SJCRH30 (cell line): ENCODE measurements at regions not wholly inside any gene's neighbourhood (a gene's known extent, or its start where the extent isn't known, plus 50 kb on each side); places are given as distances from the start of the nearest gene placed in this dataset.

ENCODE experiments used
- DNase-seq, 2 experiments: peaks; one replicate each; pipeline ENCODE4 v3.0.0-alpha.2; 2015 to 2020
- H3K27ac ChIP-seq: fragments of 250-450 bp; sonication (Bioruptor Pico); 2 replicates; pipeline ENCODE4 v1.5.1; 2020; ENCODE audit warnings: mild to moderate bottlenecking, moderate library complexity
- H3K27me3 ChIP-seq: fragments of 250-450 bp; sonication (Bioruptor Pico); 2 replicates; pipeline ENCODE4 v1.5.1; 2020; ENCODE audit warnings: mild to moderate bottlenecking, moderate library complexity
- H3K36me3 ChIP-seq: fragments of 250-450 bp; sonication (Bioruptor Pico); 2 replicates; pipeline ENCODE4 v1.5.1; 2020; ENCODE audit warnings: mild to moderate bottlenecking, moderate library complexity
- H3K4me1 ChIP-seq: fragments of 250-450 bp; sonication (Bioruptor Pico); 2 replicates; pipeline ENCODE4 v1.5.1; 2020; ENCODE audit warnings: mild to moderate bottlenecking, moderate library complexity
- H3K4me3 ChIP-seq: fragments of 250-450 bp; sonication (Bioruptor Pico); 2 replicates; pipeline ENCODE4 v1.5.1; 2020; ENCODE audit warnings: mild to moderate bottlenecking, moderate library complexity
- H3K9me3 ChIP-seq: fragments of 250-450 bp; sonication (Bioruptor Pico); replicated peaks from 2 replicates; pipeline ENCODE4 v1.5.1; 2020; ENCODE audit warnings: mild to moderate bottlenecking, moderate library complexity

DNA sequence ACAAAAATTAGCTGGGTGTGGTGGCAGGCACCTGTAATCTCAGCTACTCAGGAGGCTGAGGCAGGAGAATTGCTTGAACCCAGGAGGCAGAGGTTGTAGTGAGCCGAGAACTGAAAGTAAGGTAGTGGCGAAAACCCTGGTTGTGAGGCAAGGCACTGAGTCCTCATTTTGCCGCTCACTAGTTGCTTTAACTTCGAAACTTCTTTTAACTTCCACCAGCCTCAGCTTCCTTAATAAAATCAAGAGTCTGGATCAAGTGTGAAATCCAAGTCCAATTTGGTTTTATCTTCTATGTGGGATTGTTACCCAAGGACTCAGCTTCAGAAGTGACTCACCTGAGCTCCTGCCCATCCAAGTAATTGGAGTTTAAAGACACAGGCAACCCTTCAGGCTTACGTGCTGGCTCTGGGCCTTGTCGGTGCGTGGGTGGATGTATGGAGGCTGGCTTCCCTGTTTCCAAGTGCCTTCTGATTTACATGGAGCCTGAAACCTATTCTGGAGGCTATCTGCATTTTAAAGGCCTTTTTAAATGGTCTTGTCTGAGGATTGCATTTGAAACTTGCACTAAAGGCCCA lies 374.2 kb upstream of the ID2 start:
- no peaks in the 10 kb centered on the region for H3K4me1 ChIP-seq
- H3K4me3 ChIP-seq = no peak overlapping the region
- no peaks in the 10 kb centered on the region for H3K36me3 ChIP-seq
- H3K27ac ChIP-seq = no peak overlapping the region
- H3K9me3 ChIP-seq = no peaks in the 10 kb centered on the region
- H3K27me3 ChIP-seq = peaks cover 3% of the 10 kb centered on the region; the same call in 1 of the 2 replicates
- no peak for DNase-seq

DNA sequence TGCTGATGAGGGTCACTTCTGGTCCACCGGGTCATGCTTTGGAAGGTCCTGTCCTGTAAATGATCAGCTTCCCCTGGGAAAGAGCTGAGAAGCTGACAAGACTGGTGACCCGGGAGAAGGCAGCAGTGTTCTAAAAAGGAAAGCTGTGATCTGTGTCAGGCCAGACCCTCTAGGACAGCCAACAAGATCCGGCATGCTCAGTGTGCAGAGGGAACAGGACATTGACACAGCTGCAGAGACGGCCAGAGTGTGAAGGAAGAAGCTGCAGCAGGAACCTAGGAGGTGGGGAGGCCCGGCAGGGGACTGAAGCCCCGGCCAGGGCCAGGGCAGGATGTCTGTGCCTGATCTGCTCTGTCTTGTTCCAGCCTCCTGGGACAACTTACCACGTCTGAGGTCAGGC lies 372.7 kb upstream of the ID2 start:
- DNase-seq = no peak
- Histone ChIP-seq H3K27me3 (peaks cover 9% of the 10 kb centered on the region), H3K27ac (no peak overlapping the region), H3K4me1 (no peaks in the 10 kb centered on the region), H3K9me3 (no peaks in the 10 kb centered on the region), H3K36me3 (no peaks in the 10 kb centered on the region), H3K4me3 (no peak overlapping the region)

DNA sequence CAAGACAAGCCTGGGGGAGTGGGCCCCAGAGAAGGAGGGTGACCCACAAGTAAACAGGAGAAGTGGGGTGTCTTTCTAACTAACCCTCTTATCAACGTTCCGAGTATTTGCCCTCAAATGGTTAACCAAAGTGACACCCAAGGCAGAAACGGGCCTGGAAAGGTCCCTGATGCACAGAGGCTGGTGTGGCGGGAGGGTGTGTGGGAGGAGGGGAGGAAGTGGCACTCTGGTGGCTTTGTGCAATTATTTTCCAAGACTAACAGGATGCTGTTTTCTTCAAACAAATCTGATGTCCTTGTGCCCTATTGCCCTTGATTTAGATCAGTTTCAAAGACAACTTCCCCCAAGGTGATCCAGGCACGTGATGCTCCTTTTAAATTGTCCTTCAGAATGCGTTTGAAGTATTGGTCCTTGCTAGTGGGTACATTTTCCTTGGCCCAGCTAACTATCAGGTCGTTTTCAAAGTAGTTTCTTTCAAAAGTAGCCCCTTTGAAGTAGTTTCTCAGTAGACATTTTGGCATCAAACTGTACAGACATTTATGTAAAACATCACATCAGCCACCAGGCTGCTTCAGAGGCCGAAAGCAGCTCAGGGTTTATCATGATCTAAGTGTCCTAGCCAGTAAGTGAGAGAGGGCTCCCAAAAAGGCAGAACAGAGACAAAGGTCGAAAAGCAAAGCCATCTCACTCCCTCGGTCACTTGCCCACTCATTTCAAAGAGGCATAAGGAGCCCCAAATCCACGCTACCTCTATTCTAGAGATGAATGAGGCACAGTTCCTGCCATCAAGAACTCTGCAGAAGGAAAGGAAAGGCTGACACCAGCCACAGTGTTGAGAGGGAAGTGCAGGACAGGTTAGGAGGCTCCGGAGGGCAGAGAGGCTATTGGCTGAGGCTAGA lies 371.1 kb upstream of the ID2 start:
- Histone ChIP-seq H3K27ac (no peak overlapping the region), H3K27me3 (peaks cover 9% of the 10 kb centered on the region), H3K9me3 (no peaks in the 10 kb centered on the region), H3K4me1 (no peaks in the 10 kb centered on the region), H3K36me3 (no peaks in the 10 kb centered on the region), H3K4me3 (no peak overlapping the region)
- no peak for DNase-seq

DNA sequence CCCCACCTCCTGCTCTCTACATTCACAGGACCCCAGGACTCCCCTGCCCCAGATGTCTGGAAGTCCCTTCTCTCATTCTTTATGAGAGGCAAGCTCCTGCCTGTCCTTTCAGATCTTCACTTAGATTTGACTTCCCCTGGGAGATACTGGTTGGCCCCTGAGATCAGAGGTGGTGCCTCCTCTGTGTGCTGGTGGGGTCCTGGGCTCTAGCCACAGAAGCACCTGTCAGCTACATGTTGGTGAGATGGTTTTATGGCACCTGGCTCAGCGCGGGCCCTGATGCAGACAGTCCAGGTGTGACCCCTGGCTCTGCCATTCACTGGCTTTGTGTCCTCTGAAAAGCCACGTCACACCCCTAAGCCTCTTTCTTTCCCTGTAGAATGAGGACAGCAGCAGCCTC lies 369.6 kb upstream of the ID2 start:
- Histone ChIP-seq H3K9me3 (no peaks in the 10 kb centered on the region), H3K4me1 (no peaks in the 10 kb centered on the region), H3K27me3 (peaks cover 9% of the 10 kb centered on the region), H3K27ac (no peak overlapping the region), H3K36me3 (no peaks in the 10 kb centered on the region), H3K4me3 (no peak overlapping the region)
- no peak for DNase-seq

DNA sequence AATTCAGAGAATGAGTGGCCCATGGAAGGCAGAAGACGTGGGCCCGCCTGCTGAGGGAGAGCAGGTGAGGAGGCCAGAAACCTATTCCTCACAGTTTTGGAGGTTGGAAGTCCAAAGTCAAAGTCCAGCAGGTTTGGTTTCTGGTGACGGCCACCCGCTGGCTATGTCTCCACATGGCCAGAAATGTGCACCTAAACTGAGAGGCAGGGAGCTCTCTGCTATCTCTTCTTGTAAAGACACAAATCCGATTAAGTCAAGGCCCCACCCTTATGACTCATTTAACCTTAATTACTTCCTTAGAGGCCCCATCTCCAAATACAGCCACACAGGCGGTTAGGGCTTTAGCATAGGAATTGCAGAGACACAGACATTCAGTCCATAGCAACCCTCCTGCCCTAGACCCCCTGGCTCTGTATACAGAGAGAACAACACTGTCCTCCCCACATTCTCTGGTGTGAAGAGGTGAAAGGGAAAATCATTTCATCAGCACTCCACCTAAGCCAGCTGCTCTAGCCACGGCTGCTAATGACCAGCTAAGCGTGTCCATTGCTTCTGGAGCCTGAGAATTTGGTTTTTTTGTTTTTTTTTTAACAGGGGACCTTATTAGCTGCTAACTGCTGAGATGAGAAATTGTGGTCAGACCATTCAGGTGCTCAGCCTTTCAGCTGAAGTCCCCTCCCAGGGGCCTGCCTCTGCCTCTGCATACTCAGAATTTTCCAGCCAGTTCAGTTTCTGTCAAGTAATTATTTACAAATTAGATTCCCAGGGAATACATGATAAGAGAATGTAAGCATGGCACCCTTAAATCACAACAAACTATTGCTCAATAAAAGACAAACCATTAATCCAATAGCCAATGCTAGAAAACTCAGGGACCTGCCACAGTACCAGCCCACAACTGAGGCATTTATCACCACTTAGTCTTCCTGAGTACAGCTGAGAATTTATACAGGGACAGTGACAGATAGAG lies 368.7 kb upstream of the ID2 start:
- no peaks in the 10 kb centered on the region for H3K9me3 ChIP-seq
- no peak for DNase-seq
- no peaks in the 10 kb centered on the region for H3K36me3 ChIP-seq
- H3K4me3 ChIP-seq = no peak overlapping the region
- peaks cover 9% of the 10 kb centered on the region; the same call in 1 of the 2 replicates for H3K27me3 ChIP-seq
- H3K4me1 ChIP-seq = no peaks in the 10 kb centered on the region
- H3K27ac ChIP-seq = no peak overlapping the region

DNA sequence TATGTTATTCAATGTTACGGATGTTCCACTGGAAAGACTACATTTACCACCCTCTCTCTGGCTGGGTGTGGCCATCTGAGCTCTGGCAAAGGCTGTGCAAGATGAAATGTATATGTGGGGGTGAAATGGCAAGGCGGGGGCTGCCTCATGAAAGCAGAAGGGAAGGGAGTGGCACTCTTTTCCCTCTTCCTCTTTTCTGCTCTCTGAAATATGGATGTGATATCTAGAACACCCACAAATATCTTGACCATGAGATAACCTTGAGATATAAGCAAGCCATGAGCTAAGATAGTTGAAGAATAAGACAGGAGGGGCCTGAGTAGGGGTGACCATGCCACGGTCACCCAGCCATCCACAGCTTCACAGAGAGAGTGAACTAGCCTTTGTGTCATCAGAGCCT lies 367.8 kb upstream of the ID2 start:
- Histone ChIP-seq H3K36me3 (no peaks in the 10 kb centered on the region), H3K27ac (no peak overlapping the region), H3K4me1 (no peaks in the 10 kb centered on the region), H3K27me3 (peaks cover 6% of the 10 kb centered on the region; the same call in 1 of the 2 replicates), H3K9me3 (no peaks in the 10 kb centered on the region), H3K4me3 (no peak overlapping the region)
- no peak for DNase-seq

DNA sequence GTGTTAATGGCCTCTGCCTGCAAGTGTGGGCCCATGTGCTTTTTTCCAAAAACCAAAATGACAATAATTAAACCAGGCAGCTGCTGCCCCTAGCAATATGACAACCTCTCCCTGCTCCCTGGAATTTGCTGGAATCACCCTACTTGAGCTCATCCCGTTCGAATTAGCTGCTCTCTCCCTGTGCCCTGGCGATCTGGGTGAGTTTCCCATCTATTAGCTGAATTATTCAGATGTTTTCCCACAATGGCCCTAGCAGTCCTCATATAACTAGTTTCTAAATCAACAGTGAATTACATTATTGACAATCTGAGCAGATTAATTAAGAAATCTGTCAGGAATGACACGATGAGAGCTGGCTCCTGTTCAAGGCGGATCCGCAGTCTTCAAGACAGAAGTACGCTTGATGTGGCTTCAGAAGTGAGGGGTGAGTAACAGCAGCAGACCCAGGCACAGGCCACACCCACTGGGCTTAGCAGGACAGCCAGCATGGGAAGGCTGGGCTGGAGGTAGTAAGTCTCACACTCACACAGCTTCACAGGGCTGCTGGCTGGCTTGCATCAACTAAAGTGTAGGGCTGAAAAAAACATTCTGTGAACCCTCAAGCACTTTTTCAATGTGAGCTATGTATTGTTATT lies 366.2 kb upstream of the ID2 start:
- H3K9me3 ChIP-seq = no peaks in the 10 kb centered on the region
- no peak overlapping the region for H3K4me3 ChIP-seq
- H3K4me1 ChIP-seq = no peaks in the 10 kb centered on the region
- no peak for DNase-seq
- no peak overlapping the region for H3K27ac ChIP-seq
- peaks cover 6% of the 10 kb centered on the region; the same call in 1 of the 2 replicates for H3K27me3 ChIP-seq
- H3K36me3 ChIP-seq = no peaks in the 10 kb centered on the region

DNA sequence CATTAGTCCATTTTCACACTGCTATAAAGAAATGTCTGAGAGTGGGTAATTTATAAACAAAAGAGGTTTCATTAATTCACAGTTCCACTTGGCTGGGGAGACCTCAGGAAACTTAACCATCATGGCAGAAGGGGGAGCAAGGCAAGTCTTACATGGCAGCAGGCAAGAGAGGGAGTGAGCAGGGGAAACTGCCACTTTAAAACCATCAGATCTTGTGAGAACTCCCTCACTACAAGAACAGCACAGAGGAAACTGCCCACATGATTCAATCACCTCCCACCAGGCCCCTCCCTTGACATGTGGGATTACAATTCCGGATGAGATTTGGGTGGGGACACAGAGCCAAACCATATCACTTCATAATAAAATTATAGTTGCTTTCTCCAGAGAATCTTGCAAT lies 365.5 kb upstream of the ID2 start:
- Histone ChIP-seq H3K27me3 (peaks cover 7% of the 10 kb centered on the region), H3K9me3 (no peaks in the 10 kb centered on the region)

DNA sequence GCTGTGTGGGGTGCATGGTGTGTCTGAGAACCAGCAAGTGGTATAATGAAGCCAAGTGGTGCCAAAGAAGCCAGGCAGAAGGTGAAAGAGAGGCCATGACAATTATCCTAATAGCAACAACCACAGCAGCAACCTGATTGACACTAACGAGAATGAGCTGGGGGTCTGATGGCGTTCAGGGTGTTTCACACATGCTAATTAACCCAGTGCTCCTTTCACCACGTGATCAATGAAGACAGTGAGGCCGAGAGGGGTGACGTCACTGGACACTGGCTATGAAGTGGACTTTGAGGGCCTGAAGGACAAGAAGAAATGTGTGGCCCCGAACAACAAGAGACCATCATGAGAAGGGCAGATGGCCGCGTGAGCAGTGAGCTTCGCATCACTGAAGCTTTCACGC lies 364.4 kb upstream of the ID2 start:
- DNase-seq = no peak
- Histone ChIP-seq H3K4me1 (no peaks in the 10 kb centered on the region), H3K27ac (no peak overlapping the region), H3K36me3 (no peaks in the 10 kb centered on the region), H3K9me3 (no peaks in the 10 kb centered on the region), H3K4me3 (no peak overlapping the region), H3K27me3 (peaks cover 10% of the 10 kb centered on the region)

More for the DNA sequence above, 365.5 kb upstream of the ID2 start:
- Histone ChIP-seq H3K36me3 (no peaks in the 10 kb centered on the region), H3K4me1 (no peaks in the 10 kb centered on the region), H3K27ac (no peak overlapping the region), H3K4me3 (no peak overlapping the region)
- DNase-seq = no peak

DNA sequence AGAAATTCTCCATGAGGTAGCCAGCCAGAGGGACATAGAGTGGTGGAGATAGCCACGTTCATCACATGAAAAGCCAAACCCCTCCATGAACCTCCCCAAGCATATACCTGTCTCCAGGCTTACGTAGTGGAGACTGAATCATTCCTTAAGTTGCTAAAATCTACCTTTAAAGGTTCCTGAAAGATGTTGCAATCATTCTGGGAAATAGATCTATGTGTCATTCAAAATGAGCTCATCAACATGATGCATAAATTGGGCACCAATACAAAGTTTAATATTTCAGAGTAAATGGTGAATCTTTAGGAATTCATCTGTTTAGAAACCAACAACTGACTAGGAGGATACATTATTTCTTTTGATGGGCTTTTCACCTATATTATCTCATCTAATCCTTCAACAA lies 362.6 kb upstream of the ID2 start:
- Histone ChIP-seq H3K27ac (no peak overlapping the region), H3K9me3 (no peaks in the 10 kb centered on the region), H3K4me1 (no peaks in the 10 kb centered on the region), H3K36me3 (no peaks in the 10 kb centered on the region), H3K27me3 (peaks cover 4% of the 10 kb centered on the region; the same call in 1 of the 2 replicates), H3K4me3 (no peak overlapping the region)
- no peak for DNase-seq

DNA sequence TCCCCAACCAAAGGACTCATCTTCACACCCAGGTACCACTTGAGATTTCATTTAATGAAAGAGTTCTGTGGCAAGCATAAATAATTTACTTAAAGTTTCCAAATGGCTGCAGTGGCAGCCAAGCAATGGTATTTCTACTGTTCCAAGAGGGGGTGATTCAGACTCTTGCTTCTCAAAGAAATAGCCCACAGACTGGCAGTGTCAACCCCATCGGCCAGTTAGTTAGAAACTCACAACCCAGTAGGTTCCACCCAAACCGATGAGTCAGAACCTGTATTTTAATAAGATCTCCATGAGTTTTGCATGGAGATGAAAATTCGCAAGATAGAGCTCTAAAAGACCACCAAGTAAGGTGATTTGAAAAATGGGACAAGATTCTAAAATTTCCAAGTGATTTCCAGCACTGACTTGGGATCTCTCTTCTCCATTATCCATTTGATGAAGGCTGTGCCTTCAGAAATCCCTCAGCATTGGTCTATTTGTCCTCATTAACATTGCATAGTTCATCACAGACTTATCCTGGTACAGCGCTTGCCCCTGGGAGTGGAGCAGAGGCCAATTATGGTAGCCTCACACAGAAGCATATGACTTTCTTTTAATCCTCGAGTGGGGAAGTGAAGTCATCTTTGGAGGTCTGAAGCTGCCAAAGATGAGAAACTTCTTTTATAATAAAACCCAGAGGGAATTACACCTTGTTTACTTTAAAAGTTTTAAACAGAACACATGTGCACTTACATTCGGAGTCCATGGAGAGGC lies 361.4 kb upstream of the ID2 start:
- H3K4me1 ChIP-seq = no peaks in the 10 kb centered on the region
- no peak for DNase-seq
- no peaks in the 10 kb centered on the region for H3K36me3 ChIP-seq
- H3K4me3 ChIP-seq = no peak overlapping the region
- peaks cover 4% of the 10 kb centered on the region; the same call in 1 of the 2 replicates for H3K27me3 ChIP-seq
- H3K27ac ChIP-seq = no peak overlapping the region
- H3K9me3 ChIP-seq = no peaks in the 10 kb centered on the region

DNA sequence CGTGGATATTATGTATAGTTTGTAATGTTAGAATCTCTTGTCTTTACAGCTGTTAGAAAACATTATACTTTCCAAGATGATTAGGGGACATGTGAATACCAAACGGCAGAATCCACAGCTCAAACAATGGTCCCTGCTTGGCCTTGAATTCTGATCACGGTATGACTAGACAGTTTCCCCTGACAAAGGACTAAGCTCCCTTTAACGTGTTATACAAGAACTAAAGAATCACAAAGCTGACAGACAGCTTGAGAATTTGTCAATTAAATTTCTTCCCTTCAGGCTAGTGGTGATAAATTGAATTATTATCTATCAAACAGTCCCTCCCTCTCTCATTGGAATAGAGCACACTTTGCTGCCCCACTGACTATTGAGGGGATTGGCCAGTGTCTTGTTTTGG lies 359.2 kb upstream of the ID2 start:
- H3K27ac ChIP-seq = no peak overlapping the region
- peaks cover 4% of the 10 kb centered on the region; the same call in 1 of the 2 replicates for H3K27me3 ChIP-seq
- no peak for DNase-seq
- H3K4me3 ChIP-seq = no peak overlapping the region
- no peaks in the 10 kb centered on the region for H3K4me1 ChIP-seq
- no peaks in the 10 kb centered on the region for H3K36me3 ChIP-seq
- no peaks in the 10 kb centered on the region for H3K9me3 ChIP-seq

DNA sequence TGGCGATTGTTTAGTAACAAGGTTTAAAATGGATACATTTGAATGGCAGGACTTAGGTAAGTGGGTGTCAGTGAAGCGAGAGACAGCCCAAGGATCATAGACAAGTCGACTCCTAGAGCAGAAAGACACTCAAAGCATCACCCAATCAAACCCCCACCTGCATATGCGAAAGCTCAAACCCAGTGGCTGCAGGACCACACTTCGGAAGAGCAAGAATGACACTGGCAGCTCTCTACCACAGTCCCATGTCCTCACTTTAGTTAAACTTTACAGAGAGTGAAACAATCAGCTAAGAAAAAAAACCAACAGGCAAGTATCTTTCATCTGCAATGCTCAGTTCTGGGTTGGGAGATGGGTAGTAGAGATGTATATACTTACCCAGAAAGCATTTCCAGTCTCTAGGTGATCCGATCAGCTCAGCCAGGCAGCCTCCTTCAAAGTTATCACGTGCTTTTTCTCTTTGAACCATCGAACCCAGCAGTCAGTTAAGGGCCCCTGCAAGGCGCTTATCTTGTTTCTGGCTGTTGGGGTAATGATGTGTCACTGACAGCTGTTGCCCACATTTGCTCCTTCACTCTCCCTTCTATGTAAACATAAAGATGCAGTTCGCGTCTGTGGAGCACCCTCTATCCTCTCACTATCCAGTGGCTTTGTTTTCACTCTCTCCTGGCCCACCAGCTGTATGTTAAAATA lies 357.5 kb upstream of the ID2 start:
- Histone ChIP-seq H3K27me3 (peaks cover 4% of the 10 kb centered on the region; the same call in 1 of the 2 replicates), H3K9me3 (no peaks in the 10 kb centered on the region), H3K36me3 (no peaks in the 10 kb centered on the region), H3K4me3 (no peak overlapping the region), H3K27ac (no peak overlapping the region), H3K4me1 (no peaks in the 10 kb centered on the region)
- peak; percentile 35 to 49 for DNase-seq
